HEK293 (cell line): ENCODE measurements at regions not wholly inside any gene's neighbourhood (a gene's known extent, or its start where the extent isn't known, plus 50 kb on each side); places are given as distances from the start of the nearest gene placed in this dataset.

Experiments
- CTCF ChIA-PET: fragments of 350-600 bp; formaldehyde crosslinking; extraction: SDS; loops from one replicate; lab custom pipeline; 2021; ENCODE audit warnings: antibody characterized with exemption; lab: Yijun Ruan, JAX
- POLR2A ChIA-PET: fragments of 300-600 bp; formaldehyde crosslinking; extraction: SDS; loops from one replicate; lab custom pipeline; 2020; ENCODE audit warnings: antibody characterized with exemption, inconsistent platforms; lab: Yijun Ruan, JAX
- H3K27ac ChIP-seq: fragments of 200-500 bp; sonication (Bioruptor generic); 2 replicates; pipeline ENCODE4 v1.5.1; 2014; ENCODE audit warnings: low read depth, low read length, control low read depth, inconsistent platforms; ENCODE audit errors: extremely low read depth
- H3K36me3 ChIP-seq, 2 experiments: fragments of 200-500 bp in 1 of 2; sonication (Bioruptor generic) in 1 of 2; 1 replicate in 1 of 2; 2 replicates in 1 of 2; pipeline ENCODE4 v1.5.1; 2014 to 2017; ENCODE audit warnings: inconsistent platforms in 2 of 2, low read length in 2 of 2; ENCODE audit not compliant: control insufficient read depth in 2 of 2, insufficient read depth in 1 of 2
- H3K4me1 ChIP-seq: fragments of 200-500 bp; sonication (Bioruptor generic); 2 replicates; pipeline ENCODE4 v1.5.1; 2014; ENCODE audit warnings: mild to moderate bottlenecking, low read length, inconsistent platforms; ENCODE audit not compliant: control insufficient read depth, insufficient read depth
- H3K4me3 ChIP-seq: 2 replicates; pipeline ENCODE4 v1.5.1; 2011; ENCODE audit warnings: low read depth, mild to moderate bottlenecking, control low read depth, low read length, moderate library complexity
- H3K9me3 ChIP-seq: fragments of 200-500 bp; sonication (Bioruptor generic); 2 replicates; pipeline ENCODE4 v1.5.1; 2014; ENCODE audit warnings: low read depth, low read length, inconsistent platforms; ENCODE audit not compliant: control insufficient read depth, insufficient read depth
- GLI4 ChIP-seq: fragments of 450-650 bp; formaldehyde crosslinking; IDR thresholded peaks from 2 replicates; pipeline ENCODE4 v1.5.1; 2016; ENCODE audit warnings: missing biosample characterization, missing genetic modification characterization
- HOXD13 ChIP-seq: sonication (generic); formaldehyde crosslinking; IDR thresholded peaks from 2 replicates; pipeline ENCODE4 v1.8.0; 2022; ENCODE audit warnings: missing genetic modification reagents, borderline replicate concordance
- KLF1 ChIP-seq: fragments of 450-650 bp; formaldehyde crosslinking; IDR thresholded peaks from 2 replicates; pipeline ENCODE4 v1.5.1; 2016; ENCODE audit warnings: missing biosample characterization, missing genetic modification characterization
- PRDM1 ChIP-seq: fragments of 450-650 bp; formaldehyde crosslinking; IDR thresholded peaks from 2 replicates; pipeline ENCODE4; 2016; ENCODE audit warnings: missing biosample characterization, missing genetic modification characterization
- ZBTB10 ChIP-seq: fragments of 450-650 bp; formaldehyde crosslinking; IDR thresholded peaks from 2 replicates; pipeline ENCODE4 v1.5.1; 2016; ENCODE audit warnings: missing biosample characterization, missing genetic modification characterization
- ZBTB11 ChIP-seq: fragments of 450-650 bp; formaldehyde crosslinking; conservative IDR thresholded peaks from 2 replicates; pipeline ENCODE4 v1.5.1; 2016; ENCODE audit warnings: low read depth, missing biosample characterization, missing genetic modification characterization
- ZBTB17 ChIP-seq: fragments of 450-650 bp; formaldehyde crosslinking; IDR thresholded peaks from 2 replicates; pipeline ENCODE4 v1.5.1; 2016; ENCODE audit warnings: missing biosample characterization, missing genetic modification characterization
- ZFP37 ChIP-seq: fragments of 450-650 bp; formaldehyde crosslinking; IDR thresholded peaks from 2 replicates; pipeline ENCODE4 v1.5.1; 2016; ENCODE audit warnings: missing biosample characterization, missing genetic modification characterization
- ZFP69B ChIP-seq: fragments of 450-650 bp; formaldehyde crosslinking; IDR thresholded peaks from 2 replicates; pipeline ENCODE4 v1.5.1; 2016; ENCODE audit warnings: missing biosample characterization, missing genetic modification characterization
- ZNF146 ChIP-seq: fragments of 450-650 bp; formaldehyde crosslinking; IDR thresholded peaks from 2 replicates; pipeline ENCODE4 v1.5.1; 2016; ENCODE audit warnings: missing biosample characterization, missing genetic modification characterization
- ZNF157 ChIP-seq: fragments of 450-650 bp; formaldehyde crosslinking; IDR thresholded peaks from 2 replicates; pipeline ENCODE4 v1.5.1; 2016; ENCODE audit warnings: missing biosample characterization, missing genetic modification characterization
- ZNF23 ChIP-seq: fragments of 450-650 bp; formaldehyde crosslinking; IDR thresholded peaks from 2 replicates; pipeline ENCODE4 v1.5.1; 2016; ENCODE audit warnings: missing biosample characterization, missing genetic modification characterization, borderline replicate concordance
- ZNF266 ChIP-seq: fragments of 450-650 bp; formaldehyde crosslinking; IDR thresholded peaks from 2 replicates; pipeline ENCODE4 v1.5.1; 2016; ENCODE audit warnings: missing biosample characterization, missing genetic modification characterization, low read depth
- ZNF280D ChIP-seq: fragments of 450-650 bp; formaldehyde crosslinking; IDR thresholded peaks from 2 replicates; pipeline ENCODE4 v1.5.1; 2016; ENCODE audit warnings: missing biosample characterization, missing genetic modification characterization
- ZNF341 ChIP-seq: fragments of 450-650 bp; formaldehyde crosslinking; IDR thresholded peaks from 2 replicates; pipeline ENCODE4; 2016; ENCODE audit warnings: low read depth, missing biosample characterization, missing genetic modification characterization
- ZNF514 ChIP-seq: fragments of 450-650 bp; formaldehyde crosslinking; IDR thresholded peaks from 2 replicates; pipeline ENCODE4 v1.5.1; 2016; ENCODE audit warnings: missing biosample characterization, missing genetic modification characterization
- ZNF521 ChIP-seq: fragments of 450-650 bp; formaldehyde crosslinking; IDR thresholded peaks from 2 replicates; pipeline ENCODE4 v1.5.1; 2017; ENCODE audit warnings: missing biosample characterization, mild to moderate bottlenecking, missing genetic modification characterization
- ZNF580 ChIP-seq: fragments of 450-650 bp; formaldehyde crosslinking; IDR thresholded peaks from 2 replicates; pipeline ENCODE4 v1.5.1; 2016; ENCODE audit warnings: missing biosample characterization, missing genetic modification characterization
- ZNF585B ChIP-seq: fragments of 450-650 bp; formaldehyde crosslinking; IDR thresholded peaks from 2 replicates; pipeline ENCODE4 v1.5.1; 2016; ENCODE audit warnings: missing biosample characterization, missing genetic modification characterization
- ZNF629 ChIP-seq: fragments of 450-650 bp; formaldehyde crosslinking; IDR thresholded peaks from 2 replicates; pipeline ENCODE4 v1.5.1; 2017; ENCODE audit warnings: missing biosample characterization, missing genetic modification characterization
- ZNF654 ChIP-seq: fragments of 450-650 bp; formaldehyde crosslinking; IDR thresholded peaks from 2 replicates; pipeline ENCODE4 v1.5.1; 2016; ENCODE audit warnings: low read depth, missing biosample characterization, missing genetic modification characterization
- ZNF658 ChIP-seq: fragments of 450-650 bp; formaldehyde crosslinking; IDR thresholded peaks from 2 replicates; pipeline ENCODE4; 2016; ENCODE audit warnings: missing biosample characterization, missing genetic modification characterization
- ZNF677 ChIP-seq: fragments of 450-650 bp; IDR thresholded peaks from 2 replicates; pipeline ENCODE4 v1.5.0; 2018; ENCODE audit warnings: missing biosample characterization, mild to moderate bottlenecking, missing genetic modification characterization, moderate library complexity
- ZNF791 ChIP-seq: fragments of 450-650 bp; formaldehyde crosslinking; IDR thresholded peaks from 2 replicates; pipeline ENCODE4 v1.5.1; 2016; ENCODE audit warnings: missing biosample characterization, missing genetic modification characterization

- ChIA-PET POLR2A (no interaction called here), CTCF (no interaction called here)
- Histone ChIP-seq H3K9me3 (no peaks in the 10 kb centered on the region), H3K4me1 (no peaks in the 10 kb centered on the region), H3K4me3 (no peak overlapping the region), H3K36me3 (no peaks in the 10 kb centered on the region), H3K27ac (no peak overlapping the region)
- TF ChIP-seq ZNF654: no peak
- TF ChIP-seq ZNF585B (tag by site-specific recombination): no peak
- TF ChIP-seq ZNF341 (tag by site-specific recombination): no peak
- no peak for TF ChIP-seq ZNF677 (tag by site-specific recombination)
- TF ChIP-seq ZFP37 (tag by site-specific recombination): no peak
- no peak for TF ChIP-seq ZNF266 (tag by site-specific recombination)
- no peak for TF ChIP-seq ZNF146 (tag by site-specific recombination)
- no peak for TF ChIP-seq ZBTB17
- no peak for TF ChIP-seq PRDM1
- no peak for TF ChIP-seq ZBTB11 (tag by site-specific recombination)
- TF ChIP-seq ZNF580 (tag by site-specific recombination): no peak
Observed at GRCh38 chr11:30089921-30090320, 73.1 kb upstream of the KCNA4 start.

- Histone ChIP-seq H3K36me3 (no peaks in the 10 kb centered on the region), H3K27ac (no peak overlapping the region), H3K4me1 (no peaks in the 10 kb centered on the region), H3K4me3 (no peak overlapping the region), H3K9me3 (no peaks in the 10 kb centered on the region)
- POLR2A ChIA-PET: no interaction called here
- CTCF ChIA-PET: no interaction called here
- TF ChIP-seq KLF1 (tag by site-specific recombination) (no peak), ZBTB10 (no peak), ZNF521 (tag by site-specific recombination) (no peak), ZFP69B (tag by site-specific recombination) (no peak), ZNF157 (no peak), ZNF146 (tag by site-specific recombination) (no peak), ZNF629 (no peak), ZNF658 (tag by site-specific recombination) (no peak), ZNF514 (tag by site-specific recombination) (no peak), ZNF280D (no peak), GLI4 (no peak), HOXD13 (CRISPR knock-in tag) (no peak), ZNF23 (tag by site-specific recombination) (no peak), ZNF791 (tag by site-specific recombination) (no peak)
Observed at GRCh38 chr11:30091246-30091645, 74.4 kb upstream of the KCNA4 start.
